Activated CD4-positive, alpha-beta T cell treated with anti-CD3 and anti-CD28 coated beads, Interleukin-2, amount 50 U/mL, for 16 hours (primary cell): ENCODE measurements at regions not wholly inside any gene's neighbourhood (a gene's known extent, or its start where the extent isn't known, plus 50 kb on each side); places are given as distances from the start of the nearest gene placed in this dataset.

Experiments used
- DNase-seq: peaks from one replicate; pipeline ENCODE4 v3.0.0-alpha.2; 2020

- no peak for DNase-seq
These were observed 91.2 kb downstream of the SOX9 start for GRCh38 chr17:72212041-72212440.

GRCh38 chr17:72215490-72215889, 94.7 kb downstream of the SOX9 start:
- no peak for DNase-seq

- no peak for DNase-seq
These were observed 95.1 kb downstream of the SOX9 start for GRCh38 chr17:72215928-72216327.

- DNase-seq = no peak
These were observed 98.5 kb downstream of the SOX9 start for GRCh38 chr17:72219137-72219823.

GRCh38 chr17:72219824-72220493, 99.1 kb downstream of the SOX9 start:
- DNase-seq = no peak

- DNase-seq = no peak
These were observed 102.0 kb downstream of the SOX9 start for GRCh38 chr17:72222661-72223380.

GRCh38 chr17:72223866-72224291, 103.1 kb downstream of the SOX9 start:
- DNase-seq = no peak

- no peak for DNase-seq
These were observed 105.5 kb downstream of the SOX9 start for GRCh38 chr17:72226322-72226721.

- DNase-seq = no peak
These were observed 113.2 kb downstream of the SOX9 start for GRCh38 chr17:72233986-72234385.

- no peak for DNase-seq
These were observed 114.2 kb downstream of the SOX9 start for GRCh38 chr17:72234985-72235384.

GRCh38 chr17:72236980-72237633, 116.3 kb downstream of the SOX9 start:
- DNase-seq = no peak

- no peak for DNase-seq
These were observed 117.4 kb downstream of the SOX9 start for GRCh38 chr17:72238157-72238673.

GRCh38 chr17:72239548-72239947, 118.7 kb downstream of the SOX9 start:
- DNase-seq = no peak

GRCh38 chr17:72240333-72240732, 119.5 kb downstream of the SOX9 start:
- DNase-seq = no peak

GRCh38 chr17:72244494-72244893, 123.7 kb downstream of the SOX9 start:
- DNase-seq = no peak

GRCh38 chr17:72244956-72245355, 124.1 kb downstream of the SOX9 start:
- no peak for DNase-seq

- no peak for DNase-seq
These were observed 128.6 kb downstream of the SOX9 start for GRCh38 chr17:72249441-72249840.

- no peak for DNase-seq
These were observed 129.4 kb downstream of the SOX9 start for GRCh38 chr17:72250206-72250605.

GRCh38 chr17:72253597-72253996, 132.8 kb downstream of the SOX9 start:
- no peak for DNase-seq

GRCh38 chr17:72254808-72255449, 134.1 kb downstream of the SOX9 start:
- no peak for DNase-seq

GRCh38 chr17:72255481-72255880, 134.7 kb downstream of the SOX9 start:
- DNase-seq = no peak

- no peak for DNase-seq
These were observed 137.9 kb downstream of the SOX9 start for GRCh38 chr17:72258711-72259110.

GRCh38 chr17:72259922-72260321, 139.1 kb downstream of the SOX9 start:
- DNase-seq = no peak
